ENCODE measurements at regions not wholly inside any gene's neighbourhood (a gene's known extent, or its start where the extent isn't known, plus 50 kb on each side); places are given as distances from the start of the nearest gene placed in this dataset.

- TF ChIP-seq SIN3A (IDR thresholded peaks at IDR 0.05; ENCODE audit: borderline replicate concordance, insufficient read depth, low read length) = no peak
- TF ChIP-seq TAF1 (IDR thresholded peaks at IDR 0.05; ENCODE audit: borderline replicate concordance, insufficient read depth, low read length) = no peak
- TF ChIP-seq POLR2AphosphoS5 (IDR thresholded peaks at IDR 0.05; ENCODE audit: low read depth, low read length) = no peak
- TF ChIP-seq, protein P1, sequence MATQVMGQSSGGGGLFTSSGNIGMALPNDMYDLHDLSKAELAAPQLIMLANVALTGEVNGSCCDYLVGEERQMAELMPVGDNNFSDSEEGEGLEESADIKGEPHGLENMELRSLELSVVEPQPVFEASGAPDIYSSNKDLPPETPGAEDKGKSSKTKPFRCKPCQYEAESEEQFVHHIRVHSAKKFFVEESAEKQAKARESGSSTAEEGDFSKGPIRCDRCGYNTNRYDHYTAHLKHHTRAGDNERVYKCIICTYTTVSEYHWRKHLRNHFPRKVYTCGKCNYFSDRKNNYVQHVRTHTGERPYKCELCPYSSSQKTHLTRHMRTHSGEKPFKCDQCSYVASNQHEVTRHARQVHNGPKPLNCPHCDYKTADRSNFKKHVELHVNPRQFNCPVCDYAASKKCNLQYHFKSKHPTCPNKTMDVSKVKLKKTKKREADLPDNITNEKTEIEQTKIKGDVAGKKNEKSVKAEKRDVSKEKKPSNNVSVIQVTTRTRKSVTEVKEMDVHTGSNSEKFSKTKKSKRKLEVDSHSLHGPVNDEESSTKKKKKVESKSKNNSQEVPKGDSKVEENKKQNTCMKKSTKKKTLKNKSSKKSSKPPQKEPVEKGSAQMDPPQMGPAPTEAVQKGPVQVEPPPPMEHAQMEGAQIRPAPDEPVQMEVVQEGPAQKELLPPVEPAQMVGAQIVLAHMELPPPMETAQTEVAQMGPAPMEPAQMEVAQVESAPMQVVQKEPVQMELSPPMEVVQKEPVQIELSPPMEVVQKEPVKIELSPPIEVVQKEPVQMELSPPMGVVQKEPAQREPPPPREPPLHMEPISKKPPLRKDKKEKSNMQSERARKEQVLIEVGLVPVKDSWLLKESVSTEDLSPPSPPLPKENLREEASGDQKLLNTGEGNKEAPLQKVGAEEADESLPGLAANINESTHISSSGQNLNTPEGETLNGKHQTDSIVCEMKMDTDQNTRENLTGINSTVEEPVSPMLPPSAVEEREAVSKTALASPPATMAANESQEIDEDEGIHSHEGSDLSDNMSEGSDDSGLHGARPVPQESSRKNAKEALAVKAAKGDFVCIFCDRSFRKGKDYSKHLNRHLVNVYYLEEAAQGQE (IDR thresholded peaks at IDR 0.05; ENCODE audit: insufficient read depth in 1 of 2, low read depth in 2 of 2, low read length in 2 of 2) = no peak
- no peak for TF ChIP-seq FOXP2 (optimal IDR thresholded peaks at IDR 0.05; ENCODE audit: borderline replicate concordance, extremely low read depth, extremely low read length, insufficient read depth)
Observed at GRCh38 chr12:13583630-13584029, 387.1 kb downstream of the EMP1 start.

- TF ChIP-seq TAF1 (IDR thresholded peaks at IDR 0.05; ENCODE audit: borderline replicate concordance, insufficient read depth, low read length) (no peak), SIN3A (IDR thresholded peaks at IDR 0.05; ENCODE audit: borderline replicate concordance, insufficient read depth, low read length) (no peak), FOXP2 (optimal IDR thresholded peaks at IDR 0.05; ENCODE audit: borderline replicate concordance, extremely low read depth, extremely low read length, insufficient read depth) (no peak), POLR2AphosphoS5 (IDR thresholded peaks at IDR 0.05; ENCODE audit: low read depth, low read length) (no peak)
- TF ChIP-seq, protein P1 (IDR thresholded peaks at IDR 0.05; ENCODE audit: insufficient read depth in 1 of 2, low read depth in 2 of 2, low read length in 2 of 2) = no peak
Observed at GRCh38 chr12:13582421-13582820, 385.9 kb downstream of the EMP1 start.

- no peak for TF ChIP-seq TAF1 (IDR thresholded peaks at IDR 0.05; ENCODE audit: borderline replicate concordance, insufficient read depth, low read length)
- TF ChIP-seq FOXP2 (optimal IDR thresholded peaks at IDR 0.05; ENCODE audit: borderline replicate concordance, extremely low read depth, extremely low read length, insufficient read depth) = no peak
- TF ChIP-seq POLR2AphosphoS5 (IDR thresholded peaks at IDR 0.05; ENCODE audit: low read depth, low read length) = no peak
- TF ChIP-seq, protein P1 (IDR thresholded peaks at IDR 0.05; ENCODE audit: insufficient read depth in 1 of 2, low read depth in 2 of 2, low read length in 2 of 2) = no peak
- no peak for TF ChIP-seq SIN3A (IDR thresholded peaks at IDR 0.05; ENCODE audit: borderline replicate concordance, insufficient read depth, low read length)
Observed at GRCh38 chr12:13581031-13581430, 384.5 kb downstream of the EMP1 start.

DNA sequence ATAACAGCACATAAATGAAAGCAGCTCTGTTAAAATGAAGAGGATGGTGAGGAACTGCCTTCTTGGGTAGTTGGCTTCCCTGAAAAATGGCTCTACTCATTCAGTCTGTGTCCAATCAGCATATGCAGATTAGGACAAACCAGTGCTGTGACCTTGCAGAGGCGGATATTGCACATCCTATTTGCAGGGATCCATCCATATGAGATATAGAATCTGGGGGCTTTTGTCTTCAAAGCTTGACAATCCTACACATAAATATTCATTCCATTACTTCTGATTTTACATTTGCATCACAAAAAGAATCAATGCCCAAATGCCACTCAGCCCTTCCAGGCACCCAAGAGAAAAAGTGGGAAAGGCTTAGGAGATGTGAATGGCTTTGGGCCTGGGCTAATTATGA is 383.7 kb downstream of the EMP1 start:
- TF ChIP-seq, protein P1 (IDR thresholded peaks at IDR 0.05; ENCODE audit: insufficient read depth in 1 of 2, low read depth in 2 of 2, low read length in 2 of 2) = no peak
- no peak for TF ChIP-seq SIN3A (IDR thresholded peaks at IDR 0.05; ENCODE audit: borderline replicate concordance, insufficient read depth, low read length)
- no peak for TF ChIP-seq POLR2AphosphoS5 (IDR thresholded peaks at IDR 0.05; ENCODE audit: low read depth, low read length)
- TF ChIP-seq FOXP2 (optimal IDR thresholded peaks at IDR 0.05; ENCODE audit: borderline replicate concordance, extremely low read depth, extremely low read length, insufficient read depth) = no peak
- no peak for TF ChIP-seq TAF1 (IDR thresholded peaks at IDR 0.05; ENCODE audit: borderline replicate concordance, insufficient read depth, low read length)

Measured in PFSK-1 (cell line).